SK-N-SH (cell line): ENCODE measurements at regions not wholly inside any gene's neighbourhood (a gene's known extent, or its start where the extent isn't known, plus 50 kb on each side); places are given as distances from the start of the nearest gene placed in this dataset.

Experiments used
- CTCF ChIA-PET: fragments of 300-600, 350-600 bp; formaldehyde crosslinking; extraction: SDS; loops from one replicate; lab custom pipeline; 2021; lab: Yijun Ruan, JAX
- POLR2A ChIA-PET: fragments of 350-600 bp; sonication (Branson Sonifier 250); formaldehyde crosslinking; extraction: SDS; loops from one replicate; lab custom pipeline; 2020; ENCODE audit warnings: antibody characterized with exemption, inconsistent platforms; lab: Yijun Ruan, JAX
- DNase-seq: peaks from one replicate; pipeline ENCODE4 v3.0.0; 2012
- H2AFZ ChIP-seq: fragments of 200-600 bp; sonication (generic); 2 replicates; pipeline ENCODE4 v1.8.1; 2016; ENCODE audit warnings: antibody characterized with exemption, mild to moderate bottlenecking, low read depth
- H3F3A ChIP-seq: fragments of 200-600 bp; sonication (generic); replicated peaks from 2 replicates; pipeline ENCODE3; 2016; ENCODE audit warnings: antibody characterized with exemption, mild to moderate bottlenecking; ENCODE audit not compliant: insufficient read depth
- H3K27ac ChIP-seq, 2 experiments: fragments of 200-500 bp in 1 of 2; fragments of 200-600 bp in 1 of 2; sonication (Bioruptor generic) in 1 of 2; sonication (generic), shearing (Covaris generic) in 1 of 2; 2 replicates each; pipeline versions ENCODE4 v1.5.1 to v1.6.1; 2014 to 2016; ENCODE audit warnings: low read depth in 2 of 2, inconsistent platforms in 1 of 2, low read length in 1 of 2, mild to moderate bottlenecking in 1 of 2, mixed read lengths in 1 of 2
- H3K27me3 ChIP-seq: fragments of 200-600 bp; sonication (generic), shearing (Covaris generic); 2 replicates; pipeline ENCODE4 v1.6.1; 2016; ENCODE audit warnings: mixed run types; ENCODE audit not compliant: insufficient read depth
- H3K36me3 ChIP-seq, 2 experiments: fragments of 200-500 bp in 1 of 2; fragments of 200-600 bp in 1 of 2; sonication (Bioruptor generic) in 1 of 2; sonication (generic) in 1 of 2; replicated peaks in 1 of 2; 2 replicates each; pipeline versions ENCODE3 to v1.5.1; 2014 to 2016; ENCODE audit warnings: low read length in 1 of 2, mild to moderate bottlenecking in 1 of 2; ENCODE audit not compliant: insufficient read depth in 2 of 2, control insufficient read depth in 1 of 2
- H3K4me1 ChIP-seq, 2 experiments: fragments of 200-500 bp in 1 of 2; fragments of 200-600 bp in 1 of 2; sonication (Bioruptor generic) in 1 of 2; sonication (generic), shearing (Covaris generic) in 1 of 2; 2 replicates each; pipeline versions ENCODE4 v1.5.1 to v1.6.1; 2014 to 2016; ENCODE audit warnings: low read depth in 1 of 2, low read length in 1 of 2, mixed run types in 1 of 2; ENCODE audit not compliant: insufficient read depth in 2 of 2, control insufficient read depth in 1 of 2
- H3K4me2 ChIP-seq: fragments of 200-600 bp; sonication (generic), shearing (Covaris generic); 2 replicates; pipeline ENCODE4 v1.6.1; 2017; ENCODE audit warnings: mixed run types
- H3K4me3 ChIP-seq, 2 experiments: fragments of 200-500 bp in 1 of 2; fragments of 200-600 bp in 1 of 2; sonication (Bioruptor generic) in 1 of 2; sonication (generic), shearing (Covaris generic) in 1 of 2; 2 replicates each; pipeline versions ENCODE4 v1.5.1 to v1.8.1; 2014 to 2016; ENCODE audit warnings: low read depth in 2 of 2, inconsistent platforms in 1 of 2, low read length in 1 of 2, mild to moderate bottlenecking in 1 of 2, mixed read lengths in 1 of 2, moderate library complexity in 1 of 2
- H3K79me2 ChIP-seq: fragments of 200-600 bp; sonication (generic); 2 replicates; pipeline ENCODE4 v1.8.1; 2017; ENCODE audit warnings: mild to moderate bottlenecking; ENCODE audit not compliant: insufficient read depth
- H3K9ac ChIP-seq: fragments of 200-600 bp; sonication (generic); 2 replicates; pipeline ENCODE4 v1.6.1; 2017; ENCODE audit warnings: mixed run types
- H3K9me2 ChIP-seq: fragments of 200-600 bp; sonication (generic); 2 replicates; pipeline ENCODE4 v1.6.1; 2017; ENCODE audit warnings: mixed run types
- H3K9me3 ChIP-seq: fragments of 200-600 bp; sonication (generic); 2 replicates; pipeline ENCODE4 v1.6.1; 2017; ENCODE audit warnings: mixed run types, mild to moderate bottlenecking, moderate library complexity
- H4K20me1 ChIP-seq: fragments of 200-600 bp; sonication (generic); 2 replicates; pipeline ENCODE4 v1.6.1; 2017; ENCODE audit warnings: mild to moderate bottlenecking, mixed run types; ENCODE audit not compliant: insufficient read depth
- ELF1 ChIP-seq: IDR thresholded peaks from 2 replicates; pipeline ENCODE4 v1.4.0; 2012
- EZH2phosphoT487 ChIP-seq: fragments of 200-600 bp; sonication (generic); IDR thresholded peaks from 2 replicates; pipeline ENCODE4 v1.6.1; 2017; ENCODE audit warnings: low read depth, mixed run types, mild to moderate bottlenecking, antibody characterized with exemption, moderate library complexity, borderline replicate concordance
- FOXJ3 ChIP-seq: sonication (generic); formaldehyde crosslinking; IDR thresholded peaks from 2 replicates; pipeline ENCODE4 v1.5.1; 2020; ENCODE audit warnings: mild to moderate bottlenecking, missing genetic modification reagents
- FOXM1 ChIP-seq: IDR thresholded peaks from 2 replicates; pipeline ENCODE4 v1.4.0; 2012; ENCODE audit warnings: low read depth, mild to moderate bottlenecking
- GABPA ChIP-seq: IDR thresholded peaks from 2 replicates; pipeline ENCODE4 v1.4.0; 2012; ENCODE audit warnings: low read depth, mild to moderate bottlenecking
- GATA2 ChIP-seq: sonication (generic); formaldehyde crosslinking; IDR thresholded peaks from 2 replicates; pipeline ENCODE4 v1.5.0; 2020; ENCODE audit warnings: mild to moderate bottlenecking, missing genetic modification reagents
- JUND ChIP-seq: IDR thresholded peaks from 2 replicates; pipeline ENCODE4 v1.4.0; 2012
- MEF2A ChIP-seq: IDR thresholded peaks from 2 replicates; pipeline ENCODE4 v1.4.0; 2012; ENCODE audit warnings: low read depth, borderline replicate concordance
- MXI1 ChIP-seq: IDR thresholded peaks from 2 replicates; pipeline ENCODE4 v1.6.1; 2012; ENCODE audit warnings: mild to moderate bottlenecking, low read depth, low read length, improper control_type of control experiment
- NFIC ChIP-seq: IDR thresholded peaks from 2 replicates; pipeline ENCODE4 v1.4.0; 2012; ENCODE audit warnings: borderline replicate concordance
- POLR2AphosphoS5 ChIP-seq: IDR thresholded peaks from 2 replicates; pipeline ENCODE4 v1.6.1; 2012; ENCODE audit warnings: low read depth, low read length
- RFX5 ChIP-seq: IDR thresholded peaks from 2 replicates; pipeline ENCODE4 v1.6.1; 2012; ENCODE audit warnings: mild to moderate bottlenecking, improper control_type of control experiment, low read length
- RXRA ChIP-seq: IDR thresholded peaks from 2 replicates; pipeline ENCODE4 v1.4.0; 2012; ENCODE audit warnings: low read depth, mild to moderate bottlenecking, borderline replicate concordance
- TCF12 ChIP-seq: IDR thresholded peaks from 2 replicates; pipeline ENCODE4 v1.4.0; 2012
- WGBS: methylation state at CpG from one replicate; pipeline ENCODE4 v1.1.6; 2017; ENCODE audit warnings: low lambda C conversion rate; 5-methylcytosine and 5-hydroxymethylcytosine counted together
- TF ChIP-seq, protein P1 (sequence below): IDR thresholded peaks from 2 replicates; pipeline ENCODE4 v1.4.0; 2012; ENCODE audit warnings: low read depth
- TF ChIP-seq, protein P2 (sequence below): IDR thresholded peaks from 2 replicates; pipeline ENCODE4 v1.6.1; 2012; ENCODE audit warnings: mild to moderate bottlenecking, low read depth, low read length, moderate library complexity
- TF ChIP-seq, protein P3 (sequence below): IDR thresholded peaks from 2 replicates; pipeline ENCODE4 v1.4.0; 2012; ENCODE audit warnings: low read depth, borderline replicate concordance
- TF ChIP-seq, protein P4 (sequence below): IDR thresholded peaks from 2 replicates; pipeline ENCODE4; 2012

DNA sequence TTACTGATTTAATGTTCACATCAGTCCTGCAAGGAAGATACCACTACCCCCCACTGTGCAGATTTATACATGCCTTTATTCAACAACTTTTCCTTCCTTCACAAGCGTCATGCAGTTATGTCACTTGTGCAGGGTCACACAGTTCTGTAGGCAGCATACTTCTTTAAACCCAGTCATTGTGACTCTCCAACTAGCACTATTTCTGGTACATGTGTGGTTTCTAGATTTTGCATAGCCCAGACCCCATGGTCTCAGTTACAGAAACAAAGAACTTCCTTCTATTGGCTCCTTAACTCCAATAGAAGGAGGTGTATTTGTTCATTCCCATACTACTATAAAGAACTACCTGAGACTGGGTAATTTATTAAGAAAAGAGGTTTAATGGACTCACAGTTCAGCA is 333.1 kb downstream of the ZNF516 start:
- CTCF ChIA-PET = no interaction called here
- H3K4me2 ChIP-seq = no peak overlapping the region
- 39% methylated on average over 1 of the region's 1 CpG for WGBS
- H3K79me2 ChIP-seq = no peaks in the 10 kb centered on the region
- H3K36me3 ChIP-seq = no peaks in the 10 kb centered on the region
- no peak overlapping the region for H3K27ac ChIP-seq
- H4K20me1 ChIP-seq = no peaks in the 10 kb centered on the region
- no peak overlapping the region for H2AFZ ChIP-seq
- POLR2A ChIA-PET = no interaction called here
- H3K9me3 ChIP-seq = no peaks in the 10 kb centered on the region
- no peak overlapping the region for H3K9ac ChIP-seq
- H3K9me2 ChIP-seq = no peaks in the 10 kb centered on the region
- no peaks in the 10 kb centered on the region for H3F3A ChIP-seq
- no peaks in the 10 kb centered on the region for H3K4me1 ChIP-seq
- DNase-seq = no peak
- H3K27me3 ChIP-seq = no peaks in the 10 kb centered on the region
- no peak overlapping the region for H3K4me3 ChIP-seq
- TF ChIP-seq GATA2 (CRISPR knock-in tag) = no peak
- TF ChIP-seq, protein P1, sequence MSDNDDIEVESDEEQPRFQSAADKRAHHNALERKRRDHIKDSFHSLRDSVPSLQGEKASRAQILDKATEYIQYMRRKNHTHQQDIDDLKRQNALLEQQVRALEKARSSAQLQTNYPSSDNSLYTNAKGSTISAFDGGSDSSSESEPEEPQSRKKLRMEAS = no peak
- no peak for TF ChIP-seq EZH2phosphoT487
- no peak for TF ChIP-seq FOXJ3 (CRISPR knock-in tag)
- no peak for TF ChIP-seq TCF12
- TF ChIP-seq GABPA = no peak
- TF ChIP-seq RFX5 = no peak
- TF ChIP-seq, protein P2, sequence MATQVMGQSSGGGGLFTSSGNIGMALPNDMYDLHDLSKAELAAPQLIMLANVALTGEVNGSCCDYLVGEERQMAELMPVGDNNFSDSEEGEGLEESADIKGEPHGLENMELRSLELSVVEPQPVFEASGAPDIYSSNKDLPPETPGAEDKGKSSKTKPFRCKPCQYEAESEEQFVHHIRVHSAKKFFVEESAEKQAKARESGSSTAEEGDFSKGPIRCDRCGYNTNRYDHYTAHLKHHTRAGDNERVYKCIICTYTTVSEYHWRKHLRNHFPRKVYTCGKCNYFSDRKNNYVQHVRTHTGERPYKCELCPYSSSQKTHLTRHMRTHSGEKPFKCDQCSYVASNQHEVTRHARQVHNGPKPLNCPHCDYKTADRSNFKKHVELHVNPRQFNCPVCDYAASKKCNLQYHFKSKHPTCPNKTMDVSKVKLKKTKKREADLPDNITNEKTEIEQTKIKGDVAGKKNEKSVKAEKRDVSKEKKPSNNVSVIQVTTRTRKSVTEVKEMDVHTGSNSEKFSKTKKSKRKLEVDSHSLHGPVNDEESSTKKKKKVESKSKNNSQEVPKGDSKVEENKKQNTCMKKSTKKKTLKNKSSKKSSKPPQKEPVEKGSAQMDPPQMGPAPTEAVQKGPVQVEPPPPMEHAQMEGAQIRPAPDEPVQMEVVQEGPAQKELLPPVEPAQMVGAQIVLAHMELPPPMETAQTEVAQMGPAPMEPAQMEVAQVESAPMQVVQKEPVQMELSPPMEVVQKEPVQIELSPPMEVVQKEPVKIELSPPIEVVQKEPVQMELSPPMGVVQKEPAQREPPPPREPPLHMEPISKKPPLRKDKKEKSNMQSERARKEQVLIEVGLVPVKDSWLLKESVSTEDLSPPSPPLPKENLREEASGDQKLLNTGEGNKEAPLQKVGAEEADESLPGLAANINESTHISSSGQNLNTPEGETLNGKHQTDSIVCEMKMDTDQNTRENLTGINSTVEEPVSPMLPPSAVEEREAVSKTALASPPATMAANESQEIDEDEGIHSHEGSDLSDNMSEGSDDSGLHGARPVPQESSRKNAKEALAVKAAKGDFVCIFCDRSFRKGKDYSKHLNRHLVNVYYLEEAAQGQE = no peak
- no peak for TF ChIP-seq MXI1
- TF ChIP-seq ELF1 = no peak
- no peak for TF ChIP-seq JUND
- no peak for TF ChIP-seq NFIC
- TF ChIP-seq FOXM1 = no peak
- TF ChIP-seq, protein P3, sequence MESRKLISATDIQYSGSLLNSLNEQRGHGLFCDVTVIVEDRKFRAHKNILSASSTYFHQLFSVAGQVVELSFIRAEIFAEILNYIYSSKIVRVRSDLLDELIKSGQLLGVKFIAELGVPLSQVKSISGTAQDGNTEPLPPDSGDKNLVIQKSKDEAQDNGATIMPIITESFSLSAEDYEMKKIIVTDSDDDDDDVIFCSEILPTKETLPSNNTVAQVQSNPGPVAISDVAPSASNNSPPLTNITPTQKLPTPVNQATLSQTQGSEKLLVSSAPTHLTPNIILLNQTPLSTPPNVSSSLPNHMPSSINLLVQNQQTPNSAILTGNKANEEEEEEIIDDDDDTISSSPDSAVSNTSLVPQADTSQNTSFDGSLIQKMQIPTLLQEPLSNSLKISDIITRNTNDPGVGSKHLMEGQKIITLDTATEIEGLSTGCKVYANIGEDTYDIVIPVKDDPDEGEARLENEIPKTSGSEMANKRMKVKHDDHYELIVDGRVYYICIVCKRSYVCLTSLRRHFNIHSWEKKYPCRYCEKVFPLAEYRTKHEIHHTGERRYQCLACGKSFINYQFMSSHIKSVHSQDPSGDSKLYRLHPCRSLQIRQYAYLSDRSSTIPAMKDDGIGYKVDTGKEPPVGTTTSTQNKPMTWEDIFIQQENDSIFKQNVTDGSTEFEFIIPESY = no peak
- TF ChIP-seq MEF2A = no peak
- no peak for TF ChIP-seq RXRA
- TF ChIP-seq, protein P4, sequence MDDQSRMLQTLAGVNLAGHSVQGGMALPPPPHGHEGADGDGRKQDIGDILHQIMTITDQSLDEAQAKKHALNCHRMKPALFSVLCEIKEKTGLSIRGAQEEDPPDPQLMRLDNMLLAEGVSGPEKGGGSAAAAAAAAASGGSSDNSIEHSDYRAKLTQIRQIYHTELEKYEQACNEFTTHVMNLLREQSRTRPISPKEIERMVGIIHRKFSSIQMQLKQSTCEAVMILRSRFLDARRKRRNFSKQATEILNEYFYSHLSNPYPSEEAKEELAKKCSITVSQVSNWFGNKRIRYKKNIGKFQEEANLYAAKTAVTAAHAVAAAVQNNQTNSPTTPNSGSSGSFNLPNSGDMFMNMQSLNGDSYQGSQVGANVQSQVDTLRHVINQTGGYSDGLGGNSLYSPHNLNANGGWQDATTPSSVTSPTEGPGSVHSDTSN = no peak
- TF ChIP-seq POLR2AphosphoS5 = no peak
